ENCODE measurements at regions not wholly inside any gene's neighbourhood (a gene's known extent, or its start where the extent isn't known, plus 50 kb on each side); places are given as distances from the start of the nearest gene placed in this dataset.

DNA sequence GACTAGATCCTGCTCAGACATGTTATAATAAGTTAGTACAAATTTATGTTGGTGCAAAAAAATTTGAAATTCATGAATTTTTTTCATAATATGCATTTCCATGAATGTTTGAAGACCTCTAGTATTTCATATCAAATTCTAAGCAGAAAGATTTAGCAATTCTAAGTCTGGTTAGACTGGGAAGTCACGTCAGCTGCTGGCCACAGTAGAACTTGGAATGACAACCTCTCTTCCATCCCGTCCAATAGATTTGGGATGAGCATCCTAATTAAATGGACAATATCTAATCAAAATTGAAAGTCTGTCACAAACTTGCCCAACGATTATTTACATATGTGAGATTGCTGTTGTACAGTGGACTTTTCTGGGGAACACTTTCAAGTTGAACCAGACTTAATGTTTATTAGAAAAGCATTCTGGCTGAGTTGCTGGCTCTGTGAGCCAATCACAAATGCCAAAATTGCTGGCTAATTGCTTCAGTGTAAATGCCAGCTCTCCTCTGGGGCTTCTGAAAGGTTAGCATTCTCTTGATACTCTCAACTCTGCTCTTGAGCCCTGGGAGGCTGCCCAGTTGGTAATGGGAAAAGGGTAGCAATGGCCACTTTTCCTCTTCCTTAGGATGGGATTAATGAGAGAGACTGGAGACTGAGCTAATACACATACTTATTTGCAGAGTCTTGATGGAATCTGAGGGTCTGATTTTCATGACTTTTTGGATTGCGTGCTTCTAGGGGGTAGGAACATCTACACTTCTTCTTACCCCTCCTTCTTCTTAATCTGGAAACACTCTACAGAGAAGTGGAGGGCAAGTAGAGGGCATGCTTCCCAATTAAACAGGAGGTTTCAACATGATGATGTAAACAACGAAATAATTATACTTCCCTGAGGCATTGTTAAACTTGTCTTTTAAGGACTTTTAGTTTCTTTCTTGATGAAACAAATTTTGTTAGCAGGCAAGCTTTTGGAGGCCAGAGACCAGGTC, 253.5 kb downstream of the BAMBI start:
- Mint-ChIP-seq H3K36me3 (peaks cover 2% of the 10 kb centered on the region), H3K27me3 (peaks cover 5% of the 10 kb centered on the region), H3K4me3 (no peak overlapping the region), H3K27ac (no peak overlapping the region), H3K9me3 (no peaks in the 10 kb centered on the region), H3K4me1 (no peaks in the 10 kb centered on the region)

DNA sequence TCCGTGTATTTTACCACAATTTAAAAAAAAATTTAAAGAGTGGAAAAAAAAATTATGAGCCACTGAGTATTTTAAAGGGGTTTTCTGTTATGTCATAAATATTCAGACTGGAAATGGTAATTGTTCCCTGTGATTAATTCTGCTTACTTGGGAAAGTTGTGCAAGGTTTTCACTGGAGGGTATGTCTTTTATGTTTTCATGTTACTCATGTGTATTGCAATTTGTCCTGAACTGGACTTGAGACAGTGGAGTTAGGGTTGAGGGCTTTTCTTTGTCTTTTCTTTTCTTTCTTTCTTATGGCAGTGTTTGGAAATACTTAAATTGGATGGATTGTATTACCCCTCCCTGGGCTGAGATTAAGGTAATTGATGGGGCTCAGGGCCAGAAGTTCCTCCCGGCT, 257.7 kb downstream of the BAMBI start:
- H3K4me1 Mint-ChIP-seq, result no peaks in the 10 kb centered on the region
- no peaks in the 10 kb centered on the region for H3K9me3 Mint-ChIP-seq
- no peak overlapping the region for H3K4me3 Mint-ChIP-seq
- peaks cover 4% of the 10 kb centered on the region for H3K27me3 Mint-ChIP-seq
- H3K36me3 Mint-ChIP-seq, result peaks cover 2% of the 10 kb centered on the region
- no peak overlapping the region for H3K27ac Mint-ChIP-seq

- Mint-ChIP-seq H3K9me3 (no peaks in the 10 kb centered on the region), H3K4me1 (no peaks in the 10 kb centered on the region), H3K27me3 (peaks cover 2% of the 10 kb centered on the region), H3K27ac (no peak overlapping the region), H3K36me3 (peaks cover 2% of the 10 kb centered on the region), H3K4me3 (no peak overlapping the region)
Measured at GRCh38 chr10:28937959-28938358, 260.6 kb downstream of the BAMBI start.

- Mint-ChIP-seq H3K4me3 (no peak overlapping the region), H3K9me3 (no peaks in the 10 kb centered on the region), H3K4me1 (no peaks in the 10 kb centered on the region), H3K27ac (no peak overlapping the region), H3K36me3 (no peaks in the 10 kb centered on the region), H3K27me3 (peaks cover 2% of the 10 kb centered on the region)
Measured at GRCh38 chr10:28938745-28939144, 261.4 kb downstream of the BAMBI start.

DNA sequence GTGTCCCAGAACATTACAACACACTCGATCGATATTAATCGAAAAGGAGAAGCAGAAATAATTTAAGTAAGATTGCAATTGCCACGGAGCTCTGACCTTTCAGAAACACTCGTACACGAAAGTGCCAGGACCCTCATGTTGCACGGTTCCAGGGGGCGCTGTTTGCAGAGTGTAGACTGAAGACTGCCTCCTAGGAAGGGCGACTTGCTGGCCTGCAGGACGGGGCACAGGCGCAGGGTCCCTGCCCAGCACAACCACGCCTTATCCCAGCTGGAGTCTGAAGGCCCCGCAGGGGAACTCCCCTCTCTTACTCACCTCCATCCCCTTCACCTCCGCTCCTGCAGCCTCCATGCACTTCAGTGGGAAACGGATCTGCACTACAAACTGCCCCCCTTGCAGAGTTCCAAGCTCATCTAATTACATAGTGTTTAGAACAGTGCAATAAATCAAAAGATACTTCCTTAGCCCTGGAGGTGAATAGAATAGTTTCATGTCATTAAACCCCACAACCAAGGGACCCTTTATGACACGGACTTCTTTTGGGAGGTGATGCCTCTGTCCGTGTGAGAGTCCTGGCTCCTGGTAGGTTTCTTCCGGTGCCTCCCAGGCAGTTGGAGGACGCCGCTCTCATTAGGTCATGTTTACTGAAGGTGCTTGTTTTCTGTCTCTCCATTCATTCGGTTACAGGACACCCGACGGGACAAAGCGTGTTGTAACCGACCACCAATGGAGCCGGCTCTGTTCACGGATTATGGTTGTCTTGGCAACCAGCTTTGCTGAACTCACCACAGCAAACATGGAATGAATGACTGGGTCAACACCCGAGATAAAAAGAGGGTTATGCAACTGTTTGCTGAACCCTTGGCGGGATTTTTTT, 262.2 kb downstream of the BAMBI start:
- Mint-ChIP-seq H3K4me3 (no peak overlapping the region), H3K27ac (no peak overlapping the region), H3K36me3 (no peaks in the 10 kb centered on the region), H3K9me3 (peaks cover 6% of the 10 kb centered on the region), H3K27me3 (peaks cover 2% of the 10 kb centered on the region), H3K4me1 (no peaks in the 10 kb centered on the region)

GRCh38 chr10:28940158-28940888, 263.0 kb downstream of the BAMBI start:
- Mint-ChIP-seq H3K4me3 (no peak overlapping the region), H3K4me1 (no peaks in the 10 kb centered on the region)

DNA sequence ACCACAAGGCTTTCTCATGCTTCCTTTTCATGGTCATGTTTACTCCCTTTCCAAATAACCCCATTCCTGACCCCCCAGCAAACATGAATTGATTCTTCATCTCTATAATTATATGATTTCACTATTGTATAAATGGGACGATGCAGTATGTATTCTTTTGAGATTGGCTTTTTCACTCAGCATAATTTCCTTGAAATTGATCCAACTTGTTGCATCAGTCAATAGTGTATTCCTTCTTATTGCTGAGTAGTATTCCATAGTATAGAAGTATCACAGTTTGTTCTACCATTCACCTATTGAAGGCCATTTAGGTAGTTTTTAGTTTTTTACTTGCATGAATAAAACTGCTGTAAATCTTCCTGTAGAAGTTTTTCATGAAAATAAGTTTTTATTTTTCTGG, 264.7 kb downstream of the BAMBI start:
- peaks cover 21% of the 10 kb centered on the region for H3K9me3 Mint-ChIP-seq
- no peaks in the 10 kb centered on the region for H3K4me1 Mint-ChIP-seq
- H3K4me3 Mint-ChIP-seq, result no peak overlapping the region
- no peak overlapping the region for H3K27ac Mint-ChIP-seq
- H3K27me3 Mint-ChIP-seq, result peaks cover 4% of the 10 kb centered on the region
- no peaks in the 10 kb centered on the region for H3K36me3 Mint-ChIP-seq

More at GRCh38 chr10:28940158-28940888, 263.0 kb downstream of the BAMBI start:
- Mint-ChIP-seq H3K9me3 (peaks cover 15% of the 10 kb centered on the region), H3K27me3 (peaks cover 2% of the 10 kb centered on the region), H3K27ac (no peak overlapping the region), H3K36me3 (no peaks in the 10 kb centered on the region)

DNA sequence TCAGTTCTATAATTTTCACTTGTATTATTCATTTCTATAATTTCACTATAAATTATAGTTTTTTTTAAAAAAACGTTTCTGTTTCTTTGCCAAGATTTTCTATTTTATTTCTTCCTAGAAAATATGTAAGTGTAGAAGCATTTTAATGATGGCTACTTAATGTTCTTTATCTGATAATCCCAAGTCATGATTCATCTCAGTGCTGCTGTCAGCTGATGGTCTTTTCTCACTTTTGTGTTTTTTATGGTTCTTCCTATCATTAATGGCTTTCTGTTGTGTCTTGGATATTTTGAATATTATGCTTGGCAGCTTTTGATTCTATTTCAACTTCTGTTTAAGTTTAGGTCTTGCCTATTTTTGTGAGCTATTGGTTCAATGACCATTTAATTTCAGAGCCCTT, 268.6 kb downstream of the BAMBI start:
- H3K27ac Mint-ChIP-seq, result no peak overlapping the region
- H3K36me3 Mint-ChIP-seq, result no peaks in the 10 kb centered on the region
- H3K27me3 Mint-ChIP-seq, result peaks cover 5% of the 10 kb centered on the region
- H3K4me3 Mint-ChIP-seq, result no peak overlapping the region
- H3K4me1 Mint-ChIP-seq, result no peaks in the 10 kb centered on the region
- peaks cover 21% of the 10 kb centered on the region for H3K9me3 Mint-ChIP-seq

DNA sequence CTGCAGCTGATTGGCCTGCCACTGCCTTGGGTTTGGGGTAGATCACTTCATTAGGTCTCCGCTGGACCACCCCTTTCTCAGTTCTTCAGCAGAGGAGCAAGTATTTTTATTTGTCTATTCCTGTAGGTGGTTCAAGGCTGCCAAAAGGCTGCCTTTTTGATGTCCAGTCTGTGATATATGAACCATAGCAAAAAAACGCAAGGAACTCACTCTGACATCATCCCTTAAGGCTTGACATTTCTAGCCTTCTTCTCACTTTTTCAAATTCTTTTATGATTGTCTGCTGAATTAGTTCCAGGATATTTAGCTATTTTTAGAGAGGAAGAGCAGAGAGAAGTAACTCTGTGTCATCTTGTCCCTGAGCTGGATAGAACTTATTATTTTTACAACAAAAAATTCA, 269.2 kb downstream of the BAMBI start:
- Mint-ChIP-seq H3K9me3 (peaks cover 21% of the 10 kb centered on the region), H3K27ac (no peak overlapping the region), H3K27me3 (peaks cover 8% of the 10 kb centered on the region), H3K4me3 (no peak overlapping the region), H3K36me3 (no peaks in the 10 kb centered on the region), H3K4me1 (no peaks in the 10 kb centered on the region)

DNA sequence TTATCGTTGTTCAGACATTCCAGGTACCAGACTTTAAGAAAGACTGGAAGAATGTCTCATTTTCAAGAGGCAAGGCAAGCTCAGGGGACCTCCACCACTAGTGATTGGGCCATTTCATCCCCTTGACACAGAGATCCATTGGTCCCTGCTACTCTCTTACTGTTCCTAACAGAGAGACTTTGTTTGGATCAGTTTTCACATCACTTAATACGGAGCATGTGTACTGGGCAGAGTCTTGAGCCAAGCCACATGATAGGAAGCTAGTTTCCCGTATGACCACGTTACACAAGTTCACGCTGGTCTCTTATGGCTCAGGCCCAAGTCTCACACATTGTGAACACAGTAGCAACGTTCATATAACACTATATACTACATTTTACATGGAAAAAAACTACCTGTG, 269.9 kb downstream of the BAMBI start:
- H3K27ac Mint-ChIP-seq, result no peak overlapping the region

DNA sequence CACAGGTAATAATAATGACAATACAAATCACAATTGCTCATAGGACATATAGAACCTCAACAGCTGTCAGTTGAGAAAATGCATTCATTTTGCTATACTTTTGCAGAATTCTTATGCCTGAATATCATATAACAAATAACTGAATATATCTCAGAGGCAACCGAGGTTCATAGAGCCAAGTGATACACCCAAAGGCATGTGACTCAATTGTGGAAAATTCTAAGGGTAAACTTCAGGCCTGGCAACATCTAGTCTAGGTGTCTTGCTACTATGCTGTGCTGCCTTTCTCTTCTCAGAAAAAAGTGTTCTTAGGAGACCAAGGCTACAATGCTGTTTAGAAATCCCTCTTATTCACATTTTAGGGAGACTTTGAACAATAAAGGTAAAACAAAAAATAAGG, 270.7 kb downstream of the BAMBI start:
- Mint-ChIP-seq H3K27me3 (peaks cover 19% of the 10 kb centered on the region), H3K4me3 (no peak overlapping the region), H3K4me1 (no peaks in the 10 kb centered on the region)

More for the DNA sequence above, 269.9 kb downstream of the BAMBI start:
- Mint-ChIP-seq H3K36me3 (no peaks in the 10 kb centered on the region), H3K9me3 (peaks cover 21% of the 10 kb centered on the region), H3K4me1 (no peaks in the 10 kb centered on the region), H3K27me3 (peaks cover 12% of the 10 kb centered on the region), H3K4me3 (no peak overlapping the region)

GRCh38 chr10:28949005-28950004, 272.0 kb downstream of the BAMBI start:
- H3K36me3 Mint-ChIP-seq, result no peaks in the 10 kb centered on the region

More for the DNA sequence above, 270.7 kb downstream of the BAMBI start:
- peaks cover 21% of the 10 kb centered on the region for H3K9me3 Mint-ChIP-seq
- H3K36me3 Mint-ChIP-seq, result no peaks in the 10 kb centered on the region
- no peak overlapping the region for H3K27ac Mint-ChIP-seq

GRCh38 chr10:28951484-28951883, 274.2 kb downstream of the BAMBI start:
- Mint-ChIP-seq H3K36me3 (no peaks in the 10 kb centered on the region), H3K27me3 (peaks cover 22% of the 10 kb centered on the region), H3K9me3 (no peaks in the 10 kb centered on the region), H3K4me1 (no peaks in the 10 kb centered on the region), H3K27ac (no peak overlapping the region), H3K4me3 (no peak overlapping the region)

More at GRCh38 chr10:28949005-28950004, 272.0 kb downstream of the BAMBI start:
- Mint-ChIP-seq H3K27me3 (peaks cover 22% of the 10 kb centered on the region), H3K27ac (no peak overlapping the region), H3K4me1 (no peaks in the 10 kb centered on the region), H3K9me3 (peaks cover 17% of the 10 kb centered on the region), H3K4me3 (no peak overlapping the region)

- H3K9me3 Mint-ChIP-seq, result peaks cover 1% of the 10 kb centered on the region
- H3K4me3 Mint-ChIP-seq, result no peak overlapping the region
- no peaks in the 10 kb centered on the region for H3K4me1 Mint-ChIP-seq
- no peaks in the 10 kb centered on the region for H3K36me3 Mint-ChIP-seq
- no peak overlapping the region for H3K27ac Mint-ChIP-seq
- peaks cover 22% of the 10 kb centered on the region for H3K27me3 Mint-ChIP-seq
Measured at GRCh38 chr10:28952523-28952922, 275.2 kb downstream of the BAMBI start.
